CD4-positive, alpha-beta T cell (primary cell): ENCODE measurements at regions not wholly inside any gene's neighbourhood (a gene's known extent, or its start where the extent isn't known, plus 50 kb on each side); places are given as distances from the start of the nearest gene placed in this dataset.

Experiments used
- ATAC-seq: fragments of 200-7000 bp; cut with Tn5 transposase; one replicate; pipeline ENCODE4 v1.10.0; 2022; ENCODE audit warnings: mild to moderate bottlenecking; ENCODE audit not compliant: poor library complexity
- CTCF ChIA-PET: fragments of 350-600 bp; sonication (Branson Sonifier 250); formaldehyde crosslinking; loops from one replicate; lab custom pipeline; 2021; ENCODE audit warnings: antibody characterized with exemption, inconsistent platforms; lab: Charles Lee
- POLR2A ChIA-PET: fragments of 350-600 bp; sonication (Branson Sonifier 250); formaldehyde crosslinking; loops from one replicate; lab custom pipeline; 2021; ENCODE audit warnings: antibody characterized with exemption, inconsistent platforms; lab: Charles Lee
- DNase-seq, 14 experiments: peaks; one replicate each; pipeline ENCODE4 v3.0.0-alpha.2; 2013 to 2020; ENCODE audit warnings: mixed read lengths in 2 of 14
- H3K27ac ChIP-seq, 2 donors: one replicate each; pipeline versions ENCODE4 v1.5.1 to v1.7.0; 2013; ENCODE audit warnings: low read length in 2 of 2, low read depth in 1 of 2, mild to moderate bottlenecking in 1 of 2
- H3K27me3 ChIP-seq, 2 experiments: 1 replicate in 1 of 2; 2 replicates in 1 of 2; pipeline versions ENCODE4 v1.6.1 to v1.7.0; 2013; ENCODE audit warnings: low read length in 2 of 2, control low read depth in 1 of 2, mild to moderate bottlenecking in 1 of 2, moderate library complexity in 1 of 2; ENCODE audit not compliant: insufficient read depth in 2 of 2, control insufficient read depth in 1 of 2
- H3K36me3 ChIP-seq: one replicate; pipeline ENCODE4 v1.6.1; 2013; ENCODE audit warnings: low read length, control low read depth; ENCODE audit not compliant: insufficient read depth
- H3K4me1 ChIP-seq: one replicate; pipeline ENCODE4 v1.6.1; 2013; ENCODE audit warnings: low read length, control low read depth; ENCODE audit not compliant: insufficient read depth
- H3K4me3 ChIP-seq: one replicate; pipeline ENCODE4 v1.5.1; 2013; ENCODE audit warnings: mild to moderate bottlenecking, low read length, moderate library complexity
- H3K9me3 ChIP-seq, 2 experiments: 1 replicate in 1 of 2; 2 replicates in 1 of 2; pipeline versions ENCODE4 v1.6.1 to v1.7.0; 2013; ENCODE audit warnings: low read length in 2 of 2, mild to moderate bottlenecking in 2 of 2, control low read depth in 1 of 2, moderate library complexity in 1 of 2; ENCODE audit not compliant: control insufficient read depth in 1 of 2, insufficient read depth in 1 of 2
- H3K27ac Mint-ChIP-seq: one replicate; pipeline ENCODE4 v1.8.0; 2020; ENCODE audit warnings: mixed read lengths
- H3K27me3 Mint-ChIP-seq: one replicate; pipeline ENCODE4 v1.8.0; 2021; ENCODE audit warnings: mixed read lengths
- H3K36me3 Mint-ChIP-seq: one replicate; pipeline ENCODE4 v1.8.0; 2021; ENCODE audit warnings: low read depth, mixed read lengths
- H3K4me1 Mint-ChIP-seq: one replicate; pipeline ENCODE4 v1.8.0; 2021; ENCODE audit warnings: low read depth, mixed read lengths
- H3K4me3 Mint-ChIP-seq: one replicate; pipeline ENCODE4 v1.8.0; 2020; ENCODE audit warnings: mild to moderate bottlenecking, mixed read lengths
- H3K9me3 Mint-ChIP-seq: one replicate; pipeline ENCODE4 v1.8.0; 2020; ENCODE audit warnings: mixed read lengths
- intact Hi-C, 2 experiments: fragments of 100-400 bp; cut with DNase I in 1 of 2; cut with micrococcal nuclease in 1 of 2; formaldehyde crosslinking; loops; one replicate each; pipeline versions ENCODE4 v1.15.1 to v1.9.0; 2023 to 2025; cut with DNase I, micrococcal nuclease
- TF ChIP-seq, protein P1 (sequence below): fragments of 200-600 bp; IDR thresholded peaks from one replicate; pipeline ENCODE4 v1.8.0; 2022; ENCODE audit warnings: antibody characterized with exemption, mild to moderate bottlenecking

- Histone ChIP-seq H3K9me3 (peaks cover 0 to 10% of the 10 kb centered on the region in 2 experiments), H3K36me3 (no peaks in the 10 kb centered on the region), H3K27ac (no peak overlapping the region), H3K4me1 (no peaks in the 10 kb centered on the region), H3K27me3 (peaks cover 0 to 2% of the 10 kb centered on the region in 2 experiments), H3K4me3 (no peak overlapping the region)
- Mint-ChIP-seq H3K4me1 (no peaks in the 10 kb centered on the region), H3K9me3 (peaks cover 7% of the 10 kb centered on the region), H3K36me3 (no peaks in the 10 kb centered on the region), H3K4me3 (no peak overlapping the region), H3K27me3 (peaks cover 24% of the 10 kb centered on the region), H3K27ac (no peak overlapping the region)
- TF ChIP-seq, protein P1, sequence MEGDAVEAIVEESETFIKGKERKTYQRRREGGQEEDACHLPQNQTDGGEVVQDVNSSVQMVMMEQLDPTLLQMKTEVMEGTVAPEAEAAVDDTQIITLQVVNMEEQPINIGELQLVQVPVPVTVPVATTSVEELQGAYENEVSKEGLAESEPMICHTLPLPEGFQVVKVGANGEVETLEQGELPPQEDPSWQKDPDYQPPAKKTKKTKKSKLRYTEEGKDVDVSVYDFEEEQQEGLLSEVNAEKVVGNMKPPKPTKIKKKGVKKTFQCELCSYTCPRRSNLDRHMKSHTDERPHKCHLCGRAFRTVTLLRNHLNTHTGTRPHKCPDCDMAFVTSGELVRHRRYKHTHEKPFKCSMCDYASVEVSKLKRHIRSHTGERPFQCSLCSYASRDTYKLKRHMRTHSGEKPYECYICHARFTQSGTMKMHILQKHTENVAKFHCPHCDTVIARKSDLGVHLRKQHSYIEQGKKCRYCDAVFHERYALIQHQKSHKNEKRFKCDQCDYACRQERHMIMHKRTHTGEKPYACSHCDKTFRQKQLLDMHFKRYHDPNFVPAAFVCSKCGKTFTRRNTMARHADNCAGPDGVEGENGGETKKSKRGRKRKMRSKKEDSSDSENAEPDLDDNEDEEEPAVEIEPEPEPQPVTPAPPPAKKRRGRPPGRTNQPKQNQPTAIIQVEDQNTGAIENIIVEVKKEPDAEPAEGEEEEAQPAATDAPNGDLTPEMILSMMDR, result no peak
- intact Hi-C loops, result no loop called here
- no peak for ATAC-seq
- POLR2A ChIA-PET, result no interaction called here
- DNase-seq, result no peak
- CTCF ChIA-PET, result no interaction called here
Measured at GRCh38 chr1:14392161-14392858, 206.2 kb upstream of the KAZN start.

GRCh38 chr1:14392859-14393365, 205.6 kb upstream of the KAZN start:
- POLR2A ChIA-PET, result no interaction called here
- Mint-ChIP-seq H3K9me3 (peaks cover 7% of the 10 kb centered on the region), H3K27ac (no peak overlapping the region), H3K4me3 (no peak overlapping the region), H3K36me3 (no peaks in the 10 kb centered on the region), H3K4me1 (no peaks in the 10 kb centered on the region), H3K27me3 (peaks cover 24% of the 10 kb centered on the region)
- ATAC-seq, result no peak
- TF ChIP-seq, protein P1, result no peak
- CTCF ChIA-PET, result no interaction called here
- peaks cover 0 to 10% of the 10 kb centered on the region in 2 experiments for H3K9me3 ChIP-seq
- H3K4me1 ChIP-seq, result no peaks in the 10 kb centered on the region
- H3K27me3 ChIP-seq, result peaks cover 0 to 2% of the 10 kb centered on the region in 2 experiments
- intact Hi-C loops, result no loop called here
- no peak for DNase-seq
- H3K27ac ChIP-seq, result no peak overlapping the region
- no peak overlapping the region for H3K4me3 ChIP-seq
- H3K36me3 ChIP-seq, result no peaks in the 10 kb centered on the region

GRCh38 chr1:14396100-14396499, 202.4 kb upstream of the KAZN start:
- H3K27ac ChIP-seq, result no peak overlapping the region
- POLR2A ChIA-PET, result no interaction called here

More at GRCh38 chr1:14396100-14396499, 202.4 kb upstream of the KAZN start:
- H3K27me3 Mint-ChIP-seq, result peaks cover 11% of the 10 kb centered on the region
- Histone ChIP-seq H3K36me3 (no peaks in the 10 kb centered on the region), H3K4me1 (no peaks in the 10 kb centered on the region), H3K4me3 (no peak overlapping the region), H3K27me3 (peaks cover 0 to 9% of the 10 kb centered on the region in 2 experiments), H3K9me3 (peaks cover 0 to 10% of the 10 kb centered on the region in 2 experiments)
- no peaks in the 10 kb centered on the region for H3K4me1 Mint-ChIP-seq
- TF ChIP-seq, protein P1, result no peak
- no peaks in the 10 kb centered on the region for H3K9me3 Mint-ChIP-seq
- no peaks in the 10 kb centered on the region for H3K36me3 Mint-ChIP-seq
- CTCF ChIA-PET, result no interaction called here
- intact Hi-C loops, result no loop called here
- no peak overlapping the region for H3K27ac Mint-ChIP-seq
- no peak for ATAC-seq
- DNase-seq, result no peak
- no peak overlapping the region for H3K4me3 Mint-ChIP-seq
